Calu3 (cell line): ENCODE measurements at regions not wholly inside any gene's neighbourhood (a gene's known extent, or its start where the extent isn't known, plus 50 kb on each side); places are given as distances from the start of the nearest gene placed in this dataset.

Experiments
- BruUV-seq: library from RNA; stranded (reverse); fragments of 400-500 nt; replicated peaks from 2 replicates; lab custom pipeline; 2021; lab: Mats Ljungman, UMichigan
- CTCF ChIA-PET: fragments of 300-600 bp; sonication (Branson Sonifier 250); formaldehyde crosslinking; loops from one replicate; lab custom pipeline; 2022; ENCODE audit warnings: antibody characterized with exemption; lab: Charles Lee
- DNase-seq: peaks from one replicate; pipeline ENCODE4 v3.0.0; 2022
- H3K27ac Mint-ChIP-seq: one replicate; pipeline ENCODE4 v1.8.0; 2022; ENCODE audit warnings: mixed read lengths; ENCODE audit not compliant: unreplicated experiment
- H3K27me3 Mint-ChIP-seq: one replicate; pipeline ENCODE4 v1.8.0; 2022; ENCODE audit warnings: mixed read lengths; ENCODE audit not compliant: unreplicated experiment
- H3K36me3 Mint-ChIP-seq: one replicate; pipeline ENCODE4 v1.8.0; 2022; ENCODE audit warnings: mild to moderate bottlenecking, moderate library complexity, mixed read lengths; ENCODE audit not compliant: insufficient read depth, unreplicated experiment
- H3K4me1 Mint-ChIP-seq: one replicate; pipeline ENCODE4 v1.8.0; 2022; ENCODE audit warnings: mild to moderate bottlenecking, low read depth, mixed read lengths; ENCODE audit not compliant: unreplicated experiment
- H3K4me3 Mint-ChIP-seq: one replicate; pipeline ENCODE4 v1.8.0; 2022; ENCODE audit warnings: mild to moderate bottlenecking, low read depth, moderate library complexity, mixed read lengths; ENCODE audit not compliant: unreplicated experiment
- H3K9me3 Mint-ChIP-seq: one replicate; pipeline ENCODE4 v1.8.0; 2022; ENCODE audit warnings: low read depth, mixed read lengths; ENCODE audit not compliant: unreplicated experiment
- CTCF ChIP-seq: fragments of 200-600 bp; IDR thresholded peaks from one replicate; pipeline ENCODE4 v1.8.0; 2022; ENCODE audit warnings: antibody characterized with exemption; ENCODE audit not compliant: unreplicated experiment
- intact Hi-C: fragments of 100-400 bp; cut with micrococcal nuclease; formaldehyde crosslinking; loops from one replicate; pipeline ENCODE4 v1.10.0; 2022; ENCODE audit not compliant: unreplicated experiment

- intact Hi-C loops = no loop called here
These were observed 225.9 kb upstream of the GOT2 start for GRCh38 chr16:58960034-58960433.

GRCh38 chr16:58958749-58959148 is 224.6 kb upstream of the GOT2 start:
- H3K27ac Mint-ChIP-seq = no peak overlapping the region
- H3K27me3 Mint-ChIP-seq = no peaks in the 10 kb centered on the region
- H3K4me3 Mint-ChIP-seq = no peak overlapping the region
- BruUV-seq = no TSS peak
- CTCF ChIA-PET = no interaction called here
- DNase-seq = no peak
- H3K4me1 Mint-ChIP-seq = no peaks in the 10 kb centered on the region
- H3K9me3 Mint-ChIP-seq = peaks cover 8% of the 10 kb centered on the region
- intact Hi-C loops = no loop called here
- TF ChIP-seq CTCF = no peak
- H3K36me3 Mint-ChIP-seq = no peaks in the 10 kb centered on the region

More at GRCh38 chr16:58960034-58960433, 225.9 kb upstream of the GOT2 start:
- no peaks in the 10 kb centered on the region for H3K36me3 Mint-ChIP-seq
- no peak overlapping the region for H3K4me3 Mint-ChIP-seq
- H3K4me1 Mint-ChIP-seq = no peaks in the 10 kb centered on the region
- H3K27ac Mint-ChIP-seq = no peak overlapping the region
- CTCF ChIA-PET = no interaction called here
- no peak for DNase-seq
- no peaks in the 10 kb centered on the region for H3K27me3 Mint-ChIP-seq
- no peak for TF ChIP-seq CTCF
- BruUV-seq = no TSS peak
- peaks cover 8% of the 10 kb centered on the region for H3K9me3 Mint-ChIP-seq

DNA sequence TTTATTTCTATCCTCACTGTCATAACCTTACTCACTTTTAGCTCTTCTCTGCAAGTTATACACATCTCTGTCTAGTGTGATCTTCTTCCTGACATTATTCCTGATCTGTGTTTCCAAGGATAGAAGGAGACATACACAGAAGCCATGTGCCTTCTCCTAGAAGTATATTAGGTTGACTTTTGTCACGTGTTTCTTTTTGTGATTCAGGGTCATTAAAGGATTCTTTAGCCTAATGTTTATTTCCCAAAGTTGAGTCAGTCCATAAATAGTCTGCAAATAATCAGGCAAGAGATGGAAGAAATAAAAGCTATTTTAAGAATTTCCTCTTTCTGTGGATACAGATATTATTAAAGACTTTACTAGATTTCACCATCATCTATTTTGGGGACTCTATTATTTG is 214.1 kb upstream of the GOT2 start:
- Mint-ChIP-seq H3K9me3 (peaks cover 9% of the 10 kb centered on the region), H3K4me3 (no peak overlapping the region), H3K27me3 (no peaks in the 10 kb centered on the region), H3K27ac (no peak overlapping the region), H3K4me1 (no peaks in the 10 kb centered on the region), H3K36me3 (no peaks in the 10 kb centered on the region)
- intact Hi-C loops = no loop called here
- no peak for TF ChIP-seq CTCF
- BruUV-seq = no TSS peak
- CTCF ChIA-PET = interaction anchor here (0.5 kb wide), 1 partner anchor 526 kb away, joined by 5 read pairs; no protein-coding TSS in a partner anchor
- DNase-seq = no peak

DNA sequence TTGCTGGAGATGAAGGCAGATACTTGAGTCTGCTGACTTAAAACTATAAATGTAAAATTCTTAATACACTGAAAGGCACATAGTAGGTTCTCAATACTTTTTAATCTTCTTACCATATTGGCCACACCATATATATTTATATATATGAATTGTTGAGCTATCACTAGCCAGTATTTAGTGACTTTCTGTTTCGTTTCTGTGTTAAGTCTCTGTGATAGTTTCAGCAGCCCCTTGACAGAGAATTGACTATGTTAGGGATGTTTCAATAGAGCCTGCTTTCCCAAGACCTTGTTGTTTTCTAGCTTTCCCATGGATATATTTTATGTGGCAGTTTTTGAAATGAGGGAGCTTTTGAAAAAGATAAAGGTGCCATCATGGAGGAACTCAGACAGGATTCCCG is 206.5 kb upstream of the GOT2 start:
- Mint-ChIP-seq H3K4me3 (no peak overlapping the region), H3K27ac (no peak overlapping the region), H3K27me3 (no peaks in the 10 kb centered on the region), H3K36me3 (no peaks in the 10 kb centered on the region), H3K9me3 (no peaks in the 10 kb centered on the region), H3K4me1 (no peaks in the 10 kb centered on the region)
- no TSS peak for BruUV-seq
- CTCF ChIA-PET = no interaction called here
- intact Hi-C loops = no loop called here
- no peak for TF ChIP-seq CTCF
- no peak for DNase-seq
